Endothelial cell of umbilical vein (primary cell): ENCODE measurements at regions not wholly inside any gene's neighbourhood (a gene's known extent, or its start where the extent isn't known, plus 50 kb on each side); places are given as distances from the start of the nearest gene placed in this dataset.

ENCODE experiments used
- BruUV-seq: library from RNA; stranded (reverse); fragments of 400-500 nt; replicated peaks from 2 replicates; lab custom pipeline; 2021; lab: Mats Ljungman, UMichigan
- CTCF ChIA-PET: fragments of 300-600, 350-600 bp; sonication (Branson Sonifier 250); formaldehyde crosslinking; loops from one replicate; lab custom pipeline; 2021; ENCODE audit warnings: antibody characterized with exemption, inconsistent platforms; lab: Charles Lee
- POLR2A ChIA-PET: fragments of 300-600, 350-600 bp; sonication (Branson Sonifier 250); formaldehyde crosslinking; loops from one replicate; lab custom pipeline; 2021; ENCODE audit warnings: antibody characterized with exemption, inconsistent platforms; lab: Charles Lee
- DNase-seq: peaks from one replicate; pipeline ENCODE4 v3.0.0-alpha.2; 2011; ENCODE audit warnings: low read depth, low spot score
- FAIRE-seq: peaks from 2 replicates; lab custom pipeline; 2011; peaks lifted over from hg19 to GRCh38; lab: Jason Lieb, UNC
- H2AFZ ChIP-seq: 2 replicates; pipeline ENCODE4 v1.6.0; 2012; ENCODE audit warnings: low read depth, low read length, control low read depth, inconsistent platforms
- H3K27ac ChIP-seq: 2 replicates; pipeline ENCODE4 v1.5.1; 2011; ENCODE audit warnings: low read depth, mild to moderate bottlenecking, control low read depth, low read length, moderate library complexity; ENCODE audit not compliant: insufficient read depth
- H3K27me3 ChIP-seq, 2 experiments: 2 replicates each; pipeline versions ENCODE4 v1.6.0 to v1.6.1; 2011; ENCODE audit warnings: low read length in 2 of 2, mixed read lengths in 1 of 2; ENCODE audit not compliant: control insufficient read depth in 2 of 2, insufficient read depth in 2 of 2
- H3K36me3 ChIP-seq, 2 experiments: 2 replicates in 1 of 2; 3 replicates in 1 of 2; pipeline ENCODE4 v1.5.1; 2011; ENCODE audit warnings: low read length in 2 of 2, mild to moderate bottlenecking in 1 of 2, moderate library complexity in 1 of 2; ENCODE audit not compliant: control insufficient read depth in 2 of 2, insufficient read depth in 2 of 2; ENCODE audit errors: extremely low read depth in 1 of 2
- H3K4me1 ChIP-seq: 3 replicates; pipeline ENCODE4 v1.5.1; 2011; ENCODE audit warnings: mild to moderate bottlenecking, low read length; ENCODE audit not compliant: control insufficient read depth, insufficient read depth; ENCODE audit errors: extremely low read depth
- H3K4me2 ChIP-seq: 2 replicates; pipeline ENCODE4 v1.6.1; 2011; ENCODE audit warnings: low read length, control low read depth, mixed read lengths; ENCODE audit not compliant: insufficient read depth
- H3K4me3 ChIP-seq, 3 experiments: fragments of 200-600 bp in 1 of 3; sonication (generic), shearing (Covaris generic) in 1 of 3; replicated peaks in 1 of 3; 2 replicates each; pipeline ENCODE4 v1.5.1; 2011 to 2016; ENCODE audit warnings: control low read depth in 3 of 3, low read length in 3 of 3, mild to moderate bottlenecking in 2 of 3, inconsistent platforms in 1 of 3, low read depth in 1 of 3, moderate library complexity in 1 of 3; ENCODE audit not compliant: insufficient read depth in 1 of 3
- H3K79me2 ChIP-seq: 2 replicates; pipeline ENCODE4 v1.6.0; 2012; ENCODE audit warnings: low read length, inconsistent platforms; ENCODE audit not compliant: control insufficient read depth, insufficient read depth
- H3K9ac ChIP-seq: replicated peaks from 2 replicates; pipeline ENCODE3; 2011; ENCODE audit warnings: low read length, control low read depth; ENCODE audit not compliant: insufficient read depth; ENCODE audit errors: extremely low read depth
- H3K9me1 ChIP-seq: replicated peaks from 3 replicates; pipeline ENCODE4 v1.6.0; 2011; ENCODE audit warnings: mild to moderate bottlenecking, low read length; ENCODE audit not compliant: control insufficient read depth, insufficient read depth; ENCODE audit errors: extremely low read depth
- H3K9me3 ChIP-seq: replicated peaks from 2 replicates; pipeline ENCODE4 v1.5.1; 2012; ENCODE audit warnings: low read length, inconsistent platforms; ENCODE audit not compliant: control insufficient read depth, insufficient read depth
- H4K20me1 ChIP-seq: replicated peaks from 2 replicates; pipeline ENCODE3; 2011; ENCODE audit warnings: mild to moderate bottlenecking, low read length; ENCODE audit not compliant: control insufficient read depth, insufficient read depth; ENCODE audit errors: extremely low read depth
- EZH2 ChIP-seq: IDR thresholded peaks from 2 replicates; pipeline ENCODE4 v1.6.1; 2012; ENCODE audit warnings: borderline replicate concordance, low read depth, mild to moderate bottlenecking, moderate library complexity, low read length, inconsistent platforms; ENCODE audit not compliant: severe bottlenecking
- FOS ChIP-seq: IDR thresholded peaks from 2 replicates; pipeline ENCODE4 v1.6.1; 2011; ENCODE audit warnings: mild to moderate bottlenecking, low read length, moderate library complexity, borderline replicate concordance; ENCODE audit not compliant: insufficient read depth
- GATA2 ChIP-seq: IDR thresholded peaks from 2 replicates; pipeline ENCODE4 v1.7.0; 2011; ENCODE audit warnings: low read depth, mild to moderate bottlenecking, moderate library complexity, mixed read lengths, low read length; ENCODE audit not compliant: insufficient read length, insufficient read depth
- JUN ChIP-seq: IDR thresholded peaks from 2 replicates; pipeline ENCODE4 v1.6.1; 2011; ENCODE audit warnings: borderline replicate concordance, low read depth; ENCODE audit not compliant: insufficient read length, insufficient read depth
- MYC ChIP-seq: IDR thresholded peaks from one replicate; pipeline ENCODE4 v1.6.1; 2011; ENCODE audit warnings: mild to moderate bottlenecking, low read depth, low read length
- POLR2A ChIP-seq: IDR thresholded peaks from 2 replicates; pipeline ENCODE4 v1.6.1; 2012; ENCODE audit warnings: low read depth, mild to moderate bottlenecking, control low read depth, low read length
- POLR2AphosphoS5 ChIP-seq: IDR thresholded peaks from 2 replicates; pipeline ENCODE4 v1.6.1; 2012; ENCODE audit warnings: low read depth, mild to moderate bottlenecking, control low read depth, low read length, moderate library complexity; ENCODE audit not compliant: insufficient read depth
- dilution Hi-C: fragments of 300-500 bp; cut with MboI; formaldehyde crosslinking; loops from one replicate; pipeline ENCODE4 v1.15.0; 2019; ENCODE audit warnings: low sequenced_read_pairs; ENCODE audit not compliant: extremely low pct_ligation_motif_present
- intact Hi-C: fragments of 100-400 bp; cut with micrococcal nuclease; formaldehyde crosslinking; loops from one replicate; pipeline ENCODE4 v1.10.0; 2022
- TF ChIP-seq, protein P1 (sequence below): IDR thresholded peaks from 2 replicates; pipeline ENCODE4 v1.6.1; 2011; ENCODE audit not compliant: insufficient read depth, insufficient read length
- TF ChIP-seq, protein P2 (sequence below), 2 donors: IDR thresholded peaks; 1 replicate in 1 of 2; 2 replicates in 1 of 2; pipeline ENCODE4 v1.5.1; 2011; ENCODE audit warnings: low read length in 2 of 2, mild to moderate bottlenecking in 2 of 2, moderate library complexity in 2 of 2, control low read depth in 1 of 2, inconsistent platforms in 1 of 2, low read depth in 1 of 2; ENCODE audit not compliant: insufficient read depth in 1 of 2; ENCODE audit errors: extremely low read depth in 1 of 2

DNA sequence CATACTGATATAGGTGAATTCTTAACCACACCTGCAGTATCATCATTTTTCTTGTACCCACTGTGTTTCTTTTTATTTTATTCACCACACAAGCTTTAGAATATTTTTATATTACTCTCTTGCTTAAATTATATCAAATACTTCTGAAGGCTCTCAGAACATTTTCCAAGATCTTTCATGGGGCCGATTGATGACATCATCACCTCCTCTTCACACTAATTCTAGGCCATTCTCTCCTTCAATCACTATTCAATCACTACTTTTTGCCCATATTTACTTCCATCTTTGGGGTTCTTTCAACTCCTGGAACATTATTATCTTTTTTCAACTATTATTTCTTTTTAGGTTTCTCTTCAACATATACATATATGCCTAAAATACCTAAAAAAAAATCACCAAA, 1438.8 kb upstream of the ALCAM start:
- intact Hi-C loops: no loop called here
- H3K79me2 ChIP-seq: no peaks in the 10 kb centered on the region
- TF ChIP-seq, protein P1, sequence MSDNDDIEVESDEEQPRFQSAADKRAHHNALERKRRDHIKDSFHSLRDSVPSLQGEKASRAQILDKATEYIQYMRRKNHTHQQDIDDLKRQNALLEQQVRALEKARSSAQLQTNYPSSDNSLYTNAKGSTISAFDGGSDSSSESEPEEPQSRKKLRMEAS: no peak
- no peak for TF ChIP-seq EZH2
- TF ChIP-seq POLR2A: no peak
- no peak for TF ChIP-seq POLR2AphosphoS5
- no peak for TF ChIP-seq GATA2
- no peak for TF ChIP-seq FOS
- TF ChIP-seq JUN: no peak
- TF ChIP-seq, protein P2, sequence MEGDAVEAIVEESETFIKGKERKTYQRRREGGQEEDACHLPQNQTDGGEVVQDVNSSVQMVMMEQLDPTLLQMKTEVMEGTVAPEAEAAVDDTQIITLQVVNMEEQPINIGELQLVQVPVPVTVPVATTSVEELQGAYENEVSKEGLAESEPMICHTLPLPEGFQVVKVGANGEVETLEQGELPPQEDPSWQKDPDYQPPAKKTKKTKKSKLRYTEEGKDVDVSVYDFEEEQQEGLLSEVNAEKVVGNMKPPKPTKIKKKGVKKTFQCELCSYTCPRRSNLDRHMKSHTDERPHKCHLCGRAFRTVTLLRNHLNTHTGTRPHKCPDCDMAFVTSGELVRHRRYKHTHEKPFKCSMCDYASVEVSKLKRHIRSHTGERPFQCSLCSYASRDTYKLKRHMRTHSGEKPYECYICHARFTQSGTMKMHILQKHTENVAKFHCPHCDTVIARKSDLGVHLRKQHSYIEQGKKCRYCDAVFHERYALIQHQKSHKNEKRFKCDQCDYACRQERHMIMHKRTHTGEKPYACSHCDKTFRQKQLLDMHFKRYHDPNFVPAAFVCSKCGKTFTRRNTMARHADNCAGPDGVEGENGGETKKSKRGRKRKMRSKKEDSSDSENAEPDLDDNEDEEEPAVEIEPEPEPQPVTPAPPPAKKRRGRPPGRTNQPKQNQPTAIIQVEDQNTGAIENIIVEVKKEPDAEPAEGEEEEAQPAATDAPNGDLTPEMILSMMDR (IDR thresholded peaks at IDR 0.05; ENCODE audit: extremely low read depth in 1 of 2, insufficient read depth in 1 of 2, low read depth in 1 of 2, low read length in 2 of 2): no peak
- TF ChIP-seq MYC: no peak
- CTCF ChIA-PET: no interaction called here
- no TSS peak for BruUV-seq
- POLR2A ChIA-PET: no interaction called here
- no peaks in the 10 kb centered on the region for H4K20me1 ChIP-seq
- H3K36me3 ChIP-seq: no peaks in the 10 kb centered on the region
- no peaks in the 10 kb centered on the region for H3K9me3 ChIP-seq
- no peak overlapping the region for H3K27ac ChIP-seq
- H2AFZ ChIP-seq: no peak overlapping the region
- no peak overlapping the region for H3K4me2 ChIP-seq
- no peaks in the 10 kb centered on the region for H3K9me1 ChIP-seq
- DNase-seq (no peak), FAIRE-seq (no peak)
- dilution Hi-C loops: no loop called here
- H3K4me1 ChIP-seq: no peaks in the 10 kb centered on the region
- no peak overlapping the region for H3K4me3 ChIP-seq
- H3K27me3 ChIP-seq: no peaks in the 10 kb centered on the region
- no peak overlapping the region for H3K9ac ChIP-seq
